ENCODE measurements at regions not wholly inside any gene's neighbourhood (a gene's known extent, or its start where the extent isn't known, plus 50 kb on each side); places are given as distances from the start of the nearest gene placed in this dataset.

DNA sequence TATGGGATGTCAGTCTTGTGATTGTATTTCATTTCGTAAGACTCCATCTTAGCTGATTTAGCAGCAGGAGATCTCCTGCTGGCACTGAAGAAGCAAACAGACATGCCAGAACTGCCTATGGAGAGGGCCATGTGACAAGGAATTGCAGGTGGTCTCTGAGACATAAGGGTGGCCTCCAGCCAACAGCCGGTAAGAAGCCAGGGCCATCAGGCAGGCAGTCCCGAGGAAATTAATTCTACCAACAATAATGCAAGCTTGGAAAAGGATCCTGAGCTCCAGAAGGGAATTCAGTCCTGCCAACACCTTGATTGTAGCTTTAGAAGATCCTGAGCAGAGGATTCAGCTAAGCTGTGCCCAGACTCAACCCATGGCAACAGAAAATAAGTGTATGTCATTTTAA, 87.1 kb upstream of the DNAJC10 start:
- CTCF ChIA-PET = no interaction called here
- Histone ChIP-seq H2AFZ (ENCODE audit: control insufficient read depth, low read depth, low read length) (no peak overlapping the region), H3K4me2 (ENCODE audit: control insufficient read depth, insufficient read depth) (no peak overlapping the region), H4K20me1 (ENCODE audit: control insufficient read depth, insufficient read depth) (no peaks in the 10 kb centered on the region), H3K27me3 (replicated peaks in 1 of 2; ENCODE audit: control insufficient read depth in 2 of 2, insufficient read depth in 2 of 2, low read length in 1 of 2) (no peaks in the 10 kb centered on the region), H3K4me1 (ENCODE audit: control insufficient read depth, insufficient read depth, low read length) (no peaks in the 10 kb centered on the region), H3K27ac (ENCODE audit: control insufficient read depth, insufficient read depth) (no peak overlapping the region), H3K36me3 (ENCODE audit: control insufficient read depth in 2 of 2, insufficient read depth in 2 of 2, low read length in 1 of 2) (no peaks in the 10 kb centered on the region), H3K4me3 (no peak overlapping the region), H3K9me3 (replicated peaks; ENCODE audit: control insufficient read depth, insufficient read depth, low read length) (no peaks in the 10 kb centered on the region), H3K79me2 (ENCODE audit: control insufficient read depth, insufficient read depth, low read length) (no peaks in the 10 kb centered on the region), H3K9ac (ENCODE audit: control insufficient read depth, insufficient read depth, low read length) (no peak overlapping the region)
- intact Hi-C loops (cut with micrococcal nuclease; ENCODE audit: unreplicated experiment) = no loop called here
- ATAC-seq (no peak), FAIRE-seq (no peak), DNase-seq (ENCODE audit: low read depth, low spot score) (no peak)
- 41% methylated on average over 3 of the region's 3 CpGs for WGBS (ENCODE audit: insufficient coverage, insufficient replicate concordance, low lambda C conversion rate, missing lambda C conversion rate)
- SMC1A ChIA-PET (ENCODE audit: uncharacterized antibody, unreplicated experiment) = no interaction called here
- no TSS peak for BruUV-seq (replicated peaks)
- in situ Hi-C loops (cut with MboI) = no loop called here
- POLR2A ChIA-PET = no interaction called here
- RAD21 ChIA-PET (ENCODE audit: unreplicated experiment) = no interaction called here
- no peak for TF ChIP-seq E2F4 (IDR thresholded peaks at IDR 0.05; ENCODE audit: low read depth, low read length)
- no peak for TF ChIP-seq NFYA (IDR thresholded peaks at IDR 0.05; ENCODE audit: borderline replicate concordance, low read depth, low read length)
- TF ChIP-seq CBX5 (IDR thresholded peaks at IDR 0.05; ENCODE audit: low read depth) = no peak
- no peak for TF ChIP-seq PKNOX1 (IDR thresholded peaks at IDR 0.05)
- TF ChIP-seq RELA (IDR thresholded peaks at IDR 0.05; ENCODE audit: borderline replicate concordance, partially characterized antibody) = no peak
- TF ChIP-seq GATAD2B (conservative IDR thresholded peaks at IDR 0.05; ENCODE audit: low read depth) = no peak
- TF ChIP-seq TAF1 (IDR thresholded peaks at IDR 0.05; ENCODE audit: borderline replicate concordance, low read depth, low read length) = no peak
- no peak for TF ChIP-seq EZH2 (IDR thresholded peaks at IDR 0.05; ENCODE audit: borderline replicate concordance, control insufficient read depth, low read depth, low read length)
- no peak for TF ChIP-seq NKRF (conservative IDR thresholded peaks at IDR 0.05)
- TF ChIP-seq RFX5 (IDR thresholded peaks at IDR 0.05; ENCODE audit: low read depth, low read length) = no peak
- no peak for TF ChIP-seq SPI1 (IDR thresholded peaks at IDR 0.05; ENCODE audit: borderline replicate concordance, insufficient read depth, low read depth, low read length)
- TF ChIP-seq RAD21 (IDR thresholded peaks at IDR 0.05; ENCODE audit: insufficient read depth, low read depth, low read length) = no peak
- TF ChIP-seq CHD4 (IDR thresholded peaks at IDR 0.05) = no peak
- no peak for TF ChIP-seq ATF2 (IDR thresholded peaks at IDR 0.05; ENCODE audit: low read length)
- TF ChIP-seq MLLT1 (IDR thresholded peaks at IDR 0.05) = no peak

Measured in GM12878 (cell line).